K562 (cell line): ENCODE measurements at regions not wholly inside any gene's neighbourhood (a gene's known extent, or its start where the extent isn't known, plus 50 kb on each side); places are given as distances from the start of the nearest gene placed in this dataset.

Source experiments
- CLOCK ChIP-seq: fragments of 250-450 bp; sonication (Bioruptor Pico); IDR thresholded peaks from 2 replicates; pipeline ENCODE4 v1.4.0; 2020; ENCODE audit warnings: mild to moderate bottlenecking, moderate library complexity, borderline replicate concordance
- CTCF ChIP-seq, 3 experiments: IDR thresholded peaks in 2 of 3; conservative IDR thresholded peaks in 1 of 3; 2 replicates each; pipeline ENCODE4 v1.5.1; 2011 to 2012; ENCODE audit warnings: low read length in 3 of 3, mild to moderate bottlenecking in 3 of 3, control low read depth in 2 of 3, improper control_type of control experiment in 1 of 3, inconsistent platforms in 1 of 3, low read depth in 1 of 3, mixed read lengths in 1 of 3, moderate library complexity in 1 of 3; ENCODE audit not compliant: insufficient read depth in 2 of 3
- KAT2B ChIP-seq: IDR thresholded peaks from one replicate; pipeline ENCODE4 v1.6.1; 2012; ENCODE audit warnings: low read depth, mild to moderate bottlenecking, control low read depth, inconsistent platforms, low read length, moderate library complexity
- NBN ChIP-seq: fragments of 450-650 bp; IDR thresholded peaks from 2 replicates; pipeline ENCODE4 v1.6.1; 2016; ENCODE audit warnings: low read depth, mild to moderate bottlenecking
- NCOA2 ChIP-seq, 2 experiments: fragments of 450-650 bp; IDR thresholded peaks; 2 replicates each; pipeline ENCODE4 v1.6.1; 2018; ENCODE audit warnings: mild to moderate bottlenecking in 2 of 2, moderate library complexity in 1 of 2; ENCODE audit not compliant: partially characterized antibody in 2 of 2
- PKNOX1 ChIP-seq: fragments of 450-650 bp; IDR thresholded peaks from 2 replicates; pipeline ENCODE4 v1.6.1; 2016
- SMC3 ChIP-seq: conservative IDR thresholded peaks from 2 replicates; pipeline ENCODE4 v1.6.1; 2011; ENCODE audit warnings: low read depth, low read length, improper control_type of control experiment; ENCODE audit not compliant: insufficient read depth
- XRCC5 ChIP-seq: fragments of 200-400 bp; formaldehyde crosslinking; IDR thresholded peaks from 2 replicates; pipeline ENCODE4 v1.6.1; 2017; ENCODE audit warnings: low read depth, mild to moderate bottlenecking, low read length
- TF ChIP-seq, protein P1 (sequence below), 3 experiments: fragments of 200-800 bp in 1 of 3; fragments of 250-450 bp in 1 of 3; fragments of 450-650 bp in 1 of 3; sonication (Bioruptor Pico) in 1 of 3; sonication (Bioruptor generic) in 1 of 3; formaldehyde crosslinking in 1 of 3; IDR thresholded peaks; 2 replicates each; pipeline versions ENCODE4 v1.6.1 to v1.8.0; 2016 to 2022; ENCODE audit warnings: mild to moderate bottlenecking in 2 of 3, missing genetic modification characterization in 2 of 3, missing compliant biosample characterization in 1 of 3, moderate library complexity in 1 of 3
- TF ChIP-seq, protein P2 (sequence below), 2 experiments: IDR thresholded peaks in 1 of 2; conservative IDR thresholded peaks in 1 of 2; 2 replicates each; pipeline ENCODE4 v1.6.1; 2016; ENCODE audit warnings: low read depth in 2 of 2, mild to moderate bottlenecking in 1 of 2, missing compliant biosample characterization in 1 of 2, missing genetic modification characterization in 1 of 2, moderate library complexity in 1 of 2

- TF ChIP-seq SMC3 (0 out of 2 replicates have a peak, but pooled peaks have one; percentile 12), NBN (no peak), CLOCK (CRISPR knock-in tag) (no peak), CTCF (IDR thresholded peaks at IDR 0.05 in 2 of 3, conservative IDR thresholded peaks at IDR 0.05 in 1 of 3; ENCODE audit: insufficient read depth in 2 of 3, low read depth in 1 of 3, low read length in 3 of 3) (peak; percentile 21 to 65 (median 55); a peak in 5 of 6 replicates), PKNOX1 (peak; percentile 48; the same call in 1 of the 2 replicates), KAT2B (no peak), XRCC5 (no peak), NCOA2 (IDR thresholded peaks at IDR 0.05; ENCODE audit: partially characterized antibody in 2 of 2) (no peak)
- TF ChIP-seq, protein P1, sequence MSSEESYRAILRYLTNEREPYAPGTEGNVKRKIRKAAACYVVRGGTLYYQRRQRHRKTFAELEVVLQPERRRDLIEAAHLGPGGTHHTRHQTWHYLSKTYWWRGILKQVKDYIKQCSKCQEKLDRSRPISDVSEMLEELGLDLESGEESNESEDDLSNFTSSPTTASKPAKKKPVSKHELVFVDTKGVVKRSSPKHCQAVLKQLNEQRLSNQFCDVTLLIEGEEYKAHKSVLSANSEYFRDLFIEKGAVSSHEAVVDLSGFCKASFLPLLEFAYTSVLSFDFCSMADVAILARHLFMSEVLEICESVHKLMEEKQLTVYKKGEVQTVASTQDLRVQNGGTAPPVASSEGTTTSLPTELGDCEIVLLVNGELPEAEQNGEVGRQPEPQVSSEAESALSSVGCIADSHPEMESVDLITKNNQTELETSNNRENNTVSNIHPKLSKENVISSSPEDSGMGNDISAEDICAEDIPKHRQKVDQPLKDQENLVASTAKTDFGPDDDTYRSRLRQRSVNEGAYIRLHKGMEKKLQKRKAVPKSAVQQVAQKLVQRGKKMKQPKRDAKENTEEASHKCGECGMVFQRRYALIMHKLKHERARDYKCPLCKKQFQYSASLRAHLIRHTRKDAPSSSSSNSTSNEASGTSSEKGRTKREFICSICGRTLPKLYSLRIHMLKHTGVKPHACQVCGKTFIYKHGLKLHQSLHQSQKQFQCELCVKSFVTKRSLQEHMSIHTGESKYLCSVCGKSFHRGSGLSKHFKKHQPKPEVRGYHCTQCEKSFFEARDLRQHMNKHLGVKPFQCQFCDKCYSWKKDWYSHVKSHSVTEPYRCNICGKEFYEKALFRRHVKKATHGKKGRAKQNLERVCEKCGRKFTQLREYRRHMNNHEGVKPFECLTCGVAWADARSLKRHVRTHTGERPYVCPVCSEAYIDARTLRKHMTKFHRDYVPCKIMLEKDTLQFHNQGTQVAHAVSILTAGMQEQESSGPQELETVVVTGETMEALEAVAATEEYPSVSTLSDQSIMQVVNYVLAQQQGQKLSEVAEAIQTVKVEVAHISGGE (CRISPR knock-in tag; IDR thresholded peaks at IDR 0.05): no peak
- TF ChIP-seq, protein P2, sequence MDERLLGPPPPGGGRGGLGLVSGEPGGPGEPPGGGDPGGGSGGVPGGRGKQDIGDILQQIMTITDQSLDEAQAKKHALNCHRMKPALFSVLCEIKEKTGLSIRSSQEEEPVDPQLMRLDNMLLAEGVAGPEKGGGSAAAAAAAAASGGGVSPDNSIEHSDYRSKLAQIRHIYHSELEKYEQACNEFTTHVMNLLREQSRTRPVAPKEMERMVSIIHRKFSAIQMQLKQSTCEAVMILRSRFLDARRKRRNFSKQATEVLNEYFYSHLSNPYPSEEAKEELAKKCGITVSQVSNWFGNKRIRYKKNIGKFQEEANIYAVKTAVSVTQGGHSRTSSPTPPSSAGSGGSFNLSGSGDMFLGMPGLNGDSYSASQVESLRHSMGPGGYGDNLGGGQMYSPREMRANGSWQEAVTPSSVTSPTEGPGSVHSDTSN (CRISPR knock-in tag; IDR thresholded peaks at IDR 0.05; ENCODE audit: low read depth): no peak
- TF ChIP-seq, protein P2 (tag; conservative IDR thresholded peaks at IDR 0.05; ENCODE audit: low read depth): peak; percentile 77
These were observed 486.9 kb upstream of the USP24 start (continued) for GRCh38 chr1:55702064-55702463.
